Lower leg skin (tissue), 3 donors: ENCODE measurements at regions not wholly inside any gene's neighbourhood (a gene's known extent, or its start where the extent isn't known, plus 50 kb on each side); places are given as distances from the start of the nearest gene placed in this dataset.

Experiments used
- CTCF ChIP-seq, 3 donors: fragments of 450-650 bp; IDR thresholded peaks; one replicate each; pipeline ENCODE4 v1.5.1; 2016; ENCODE audit warnings: antibody characterized with exemption in 3 of 3, mild to moderate bottlenecking in 3 of 3, moderate library complexity in 2 of 3
- POLR2A ChIP-seq, 2 donors: fragments of 450-650 bp; IDR thresholded peaks; one replicate each; pipeline ENCODE4 v1.6.1; 2016 to 2017; ENCODE audit warnings: antibody characterized with exemption in 2 of 2, mild to moderate bottlenecking in 1 of 2, moderate library complexity in 1 of 2

DNA sequence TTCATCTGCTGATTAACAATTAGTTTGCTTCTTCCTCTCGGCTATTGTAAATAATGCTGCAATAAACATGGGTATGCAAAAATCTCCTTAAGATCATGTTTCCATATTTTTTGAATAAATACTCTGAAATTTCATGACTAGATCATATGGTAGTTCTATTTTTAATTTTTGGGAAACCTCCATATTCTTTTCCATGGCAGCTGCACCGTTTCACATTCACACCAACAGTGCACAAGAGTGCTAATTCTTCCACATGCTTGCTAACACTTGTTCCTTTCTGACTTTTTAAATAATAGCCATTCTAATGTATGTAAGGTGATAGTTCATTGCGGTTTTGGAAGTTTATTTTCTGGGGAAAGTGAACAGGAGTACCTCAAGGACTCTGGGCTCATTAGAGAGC, 52.6 kb upstream of the TACR1 start:
- TF ChIP-seq CTCF (IDR thresholded peaks at IDR 0.05): no peak
- TF ChIP-seq POLR2A (IDR thresholded peaks at IDR 0.05): no peak
